ENCODE measurements at regions not wholly inside any gene's neighbourhood (a gene's known extent, or its start where the extent isn't known, plus 50 kb on each side); places are given as distances from the start of the nearest gene placed in this dataset.
"Not testable (repeated sequence)": the region's sequence is repeated elsewhere in the genome, so short reads cannot be mapped to it uniquely, and the experiment has no call there.

GRCh38 chr13:76821222-76821621 lies 65.0 kb downstream of the KCTD12 start:
- TF ChIP-seq EP300, CTCF, POLR2A (IDR thresholded peaks at IDR 0.05): not testable (repeated sequence)
